ENCODE measurements at regions not wholly inside any gene's neighbourhood (a gene's known extent, or its start where the extent isn't known, plus 50 kb on each side); places are given as distances from the start of the nearest gene placed in this dataset.

- Histone ChIP-seq H3K9me3 (no peaks in the 10 kb centered on the region), H3K4me3 (no peak overlapping the region), H3K27me3 (no peaks in the 10 kb centered on the region), H3K27ac (no peak overlapping the region), H3K4me1 (no peaks in the 10 kb centered on the region), H3K36me3 (ENCODE audit: low read depth, missing control alignments) (no peaks in the 10 kb centered on the region)
- TF ChIP-seq CTCF (IDR thresholded peaks at IDR 0.05) (no peak), POLR2A (IDR thresholded peaks at IDR 0.05) (no peak)
- intact Hi-C loops (cut with DNase I; ENCODE audit: low total_unique reads): no loop called here
- 92% methylated on average over 5 to 7 of the region's 7 CpGs for WGBS, 2 donors
- no peak for DNase-seq
Observed at GRCh38 chr11:59267736-59268475, 55.2 kb upstream of the MPEG1 start.

- 61% methylated on average over 4 of the region's 4 CpGs; no CpG with 5 or more reads in 1 of the 2 donors for WGBS, 2 donors
- Histone ChIP-seq H3K27ac (no peak overlapping the region), H3K4me3 (no peak overlapping the region), H3K36me3 (ENCODE audit: low read depth, missing control alignments) (no peaks in the 10 kb centered on the region), H3K9me3 (no peaks in the 10 kb centered on the region), H3K27me3 (no peaks in the 10 kb centered on the region), H3K4me1 (no peaks in the 10 kb centered on the region)
- intact Hi-C loops (cut with DNase I; ENCODE audit: low total_unique reads): no loop called here
- no peak for TF ChIP-seq POLR2A (IDR thresholded peaks at IDR 0.05)
- TF ChIP-seq CTCF (IDR thresholded peaks at IDR 0.05): no peak
- DNase-seq: no peak
Observed at GRCh38 chr11:59267196-59267595, 54.5 kb upstream of the MPEG1 start.

GRCh38 chr11:59266491-59266890, 53.8 kb upstream of the MPEG1 start:
- Histone ChIP-seq H3K27me3 (no peaks in the 10 kb centered on the region), H3K27ac (no peak overlapping the region), H3K4me1 (no peaks in the 10 kb centered on the region), H3K4me3 (no peak overlapping the region), H3K9me3 (no peaks in the 10 kb centered on the region), H3K36me3 (ENCODE audit: low read depth, missing control alignments) (no peaks in the 10 kb centered on the region)
- intact Hi-C loops (cut with DNase I; ENCODE audit: low total_unique reads): no loop called here
- WGBS, 2 donors: 91% methylated on average over 4 of the region's 4 CpGs; no CpG with 5 or more reads in 1 of the 2 donors
- TF ChIP-seq CTCF (IDR thresholded peaks at IDR 0.05) (no peak), POLR2A (IDR thresholded peaks at IDR 0.05) (no peak)
- DNase-seq: no peak

GRCh38 chr11:59265735-59266134, 53.0 kb upstream of the MPEG1 start:
- Histone ChIP-seq H3K36me3 (ENCODE audit: low read depth, missing control alignments) (no peaks in the 10 kb centered on the region), H3K4me1 (no peaks in the 10 kb centered on the region), H3K27ac (no peak overlapping the region), H3K27me3 (no peaks in the 10 kb centered on the region), H3K4me3 (no peak overlapping the region), H3K9me3 (no peaks in the 10 kb centered on the region)
- TF ChIP-seq POLR2A (IDR thresholded peaks at IDR 0.05): no peak
- no peak for TF ChIP-seq CTCF (IDR thresholded peaks at IDR 0.05)
- intact Hi-C loops (cut with DNase I; ENCODE audit: low total_unique reads): no loop called here
- DNase-seq: no peak
- 71 to 80% methylated on average over 1 of the region's 1 CpG for WGBS, 2 donors

- H3K27me3 ChIP-seq: no peaks in the 10 kb centered on the region
- no peak overlapping the region for H3K27ac ChIP-seq
- H3K4me1 ChIP-seq: no peaks in the 10 kb centered on the region
- no peaks in the 10 kb centered on the region for H3K36me3 ChIP-seq (ENCODE audit: low read depth, missing control alignments)
- no peaks in the 10 kb centered on the region for H3K9me3 ChIP-seq
- H3K4me3 ChIP-seq: no peak overlapping the region
- intact Hi-C loops (cut with DNase I; ENCODE audit: low total_unique reads): no loop called here
- TF ChIP-seq POLR2A (IDR thresholded peaks at IDR 0.05): no peak
- TF ChIP-seq CTCF (IDR thresholded peaks at IDR 0.05): no peak
- no peak for DNase-seq
- WGBS, 2 donors: 90 to 94% methylated on average over 8 of the region's 8 CpGs
Observed at GRCh38 chr11:59264736-59265135, 52.0 kb upstream of the MPEG1 start.
